Caki2 (cell line): ENCODE measurements at regions not wholly inside any gene's neighbourhood (a gene's known extent, or its start where the extent isn't known, plus 50 kb on each side); places are given as distances from the start of the nearest gene placed in this dataset.
"Not testable (repeated sequence)": the region's sequence is repeated elsewhere in the genome, so short reads cannot be mapped to it uniquely, and the experiment has no call there.

Experiments used
- DNase-seq: peaks from one replicate; pipeline ENCODE4 v3.0.0-alpha.2; 2015; ENCODE audit warnings: low read depth
- in situ Hi-C: cut with HindIII; loops from 2 replicates; pipeline ENCODE4 v1.10.0; 2016; ENCODE audit warnings: low sequenced_read_pairs, low pct_unique_long_range_greater_than_20kb, mixed read lengths

- in situ Hi-C loops, result no loop called here
- DNase-seq, result no peak
Measured at GRCh38 chr14:58979325-58979724, 209.1 kb upstream of the DAAM1 start.

- in situ Hi-C loops, result no loop called here
- DNase-seq, result no peak
Measured at GRCh38 chr14:58981840-58982239, 206.6 kb upstream of the DAAM1 start.

DNA sequence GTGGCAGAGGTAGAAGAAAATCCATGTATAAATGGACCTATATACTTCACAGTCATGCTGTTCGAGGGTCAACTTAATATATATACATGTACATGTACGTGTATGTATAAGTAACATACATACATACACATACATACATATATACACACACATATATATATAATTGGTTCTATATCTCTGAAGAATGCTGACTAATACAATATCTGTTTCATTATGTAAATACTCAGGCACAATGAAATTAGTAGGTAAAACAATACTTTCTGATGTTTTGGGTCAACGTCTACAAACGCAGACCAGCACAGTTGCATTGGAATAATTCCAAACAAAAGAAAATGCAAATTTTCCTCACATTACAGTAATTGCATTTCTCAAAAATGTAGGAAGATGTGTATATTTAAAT is 202.7 kb upstream of the DAAM1 start:
- in situ Hi-C loops, result no loop called here
- DNase-seq, result no peak

- DNase-seq, result no peak
- in situ Hi-C loops, result no loop called here
Measured at GRCh38 chr14:58987591-58987990, 200.9 kb upstream of the DAAM1 start.

DNA sequence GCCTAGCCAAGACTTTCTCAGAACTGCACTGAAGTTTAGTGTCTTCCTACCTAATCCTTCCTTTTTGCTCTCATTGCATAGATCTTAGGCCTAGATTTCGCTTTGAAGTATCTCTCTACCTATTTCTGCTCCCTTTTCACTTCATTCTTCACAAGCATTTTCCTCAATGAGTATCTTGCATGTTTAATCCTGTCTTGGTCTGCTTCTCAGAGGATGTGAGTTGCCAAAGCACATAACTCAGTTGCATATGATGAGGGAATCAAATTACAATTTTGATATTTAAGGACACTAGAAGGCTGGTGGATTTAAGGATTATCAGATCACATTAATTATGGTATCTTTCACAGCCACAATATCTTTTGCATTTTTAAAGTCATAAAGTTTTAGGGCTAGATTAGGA is 195.5 kb upstream of the DAAM1 start:
- DNase-seq, result no peak
- in situ Hi-C loops, result no loop called here

GRCh38 chr14:58994130-58994529 is 194.3 kb upstream of the DAAM1 start:
- in situ Hi-C loops, result no loop called here
- DNase-seq, result no peak

DNA sequence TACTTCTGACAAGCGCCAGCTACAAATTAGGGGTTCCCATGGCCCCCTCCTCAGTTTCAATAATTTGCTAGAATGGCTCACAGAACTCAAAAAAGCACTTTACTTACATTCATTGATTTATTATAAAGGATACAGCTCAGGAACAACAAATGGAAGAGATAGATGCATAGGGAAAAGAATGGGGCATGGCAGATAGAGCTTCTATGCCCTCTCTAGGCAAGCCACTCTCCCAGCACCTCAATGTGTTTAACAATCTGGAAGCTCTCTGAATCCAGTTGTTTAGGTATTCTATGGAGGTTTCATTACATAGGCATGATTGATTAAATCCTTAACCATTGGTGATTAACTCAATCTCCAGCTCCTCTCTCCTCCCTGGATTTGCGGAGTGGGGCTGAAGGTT is 184.5 kb upstream of the DAAM1 start:
- no peak for DNase-seq
- in situ Hi-C loops, result no loop called here

- in situ Hi-C loops, DNase-seq: not testable (repeated sequence)
Measured at GRCh38 chr14:59006179-59006578, 182.3 kb upstream of the DAAM1 start.

DNA sequence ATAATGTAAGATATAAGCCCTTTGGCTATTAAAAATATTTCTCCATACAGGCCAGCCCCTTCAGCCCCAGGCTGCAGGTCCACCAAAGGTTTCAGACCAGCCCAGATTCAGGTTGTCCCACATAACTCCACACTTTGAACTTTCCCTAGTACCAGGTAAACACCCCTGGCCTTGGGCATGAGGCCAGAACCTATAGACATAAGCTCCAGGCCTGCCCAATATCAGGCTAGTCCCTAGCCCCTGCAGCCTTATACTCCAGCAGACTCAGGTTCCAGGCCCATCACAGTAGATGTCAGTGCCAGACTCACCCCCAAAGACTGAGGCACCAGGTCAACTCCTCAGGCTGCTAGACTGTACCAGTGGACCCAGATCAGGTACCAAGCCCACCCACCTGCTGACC is 178.5 kb upstream of the DAAM1 start:
- in situ Hi-C loops, result no loop called here
- DNase-seq, result no peak

GRCh38 chr14:59013672-59014298 is 174.7 kb upstream of the DAAM1 start:
- in situ Hi-C loops, result no loop called here

DNA sequence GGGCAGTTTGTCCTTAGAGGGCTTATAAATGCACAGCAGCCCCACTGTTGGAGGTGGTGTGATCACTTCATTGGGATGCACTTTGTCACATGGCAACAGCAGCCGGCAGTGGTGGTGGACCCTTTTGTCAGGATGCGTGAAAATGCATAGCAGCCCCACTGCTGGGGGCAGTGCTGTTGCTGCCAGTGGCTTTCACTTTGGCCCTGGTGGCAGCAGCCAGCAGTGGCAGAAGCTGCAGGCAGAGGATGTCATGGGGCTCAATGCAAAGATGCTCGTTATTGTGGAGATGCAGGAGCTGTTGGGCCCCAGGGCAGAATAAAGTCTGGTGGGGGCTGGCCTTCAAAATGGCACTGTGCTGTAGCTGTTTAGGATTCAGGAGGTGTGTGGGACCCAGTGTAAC is 173.0 kb upstream of the DAAM1 start:
- in situ Hi-C loops, result no loop called here
- DNase-seq, result no peak

More at GRCh38 chr14:59013672-59014298, 174.7 kb upstream of the DAAM1 start:
- DNase-seq, result no peak

GRCh38 chr14:59017285-59017965 is 171.0 kb upstream of the DAAM1 start:
- DNase-seq, result no peak
- in situ Hi-C loops, result no loop called here

DNA sequence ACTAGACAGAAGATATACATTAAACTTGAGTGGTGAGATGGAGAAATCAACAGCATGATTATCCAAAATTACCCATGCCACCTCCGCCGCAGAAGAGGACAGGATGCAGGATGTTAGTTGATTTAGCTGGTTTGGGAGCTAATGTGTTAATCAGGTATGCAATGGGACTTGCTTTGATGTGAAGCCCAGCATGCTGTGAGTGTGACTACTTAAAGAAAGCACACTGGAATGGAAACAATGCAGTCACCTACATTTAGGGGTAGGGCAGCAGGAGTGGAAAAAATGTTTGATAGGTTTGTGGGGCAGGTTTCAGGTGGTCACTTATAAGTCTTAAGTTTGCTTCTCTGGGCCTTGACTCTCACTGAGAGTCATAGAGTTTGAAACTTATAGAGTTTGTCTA is 170.0 kb upstream of the DAAM1 start:
- DNase-seq, result no peak
- in situ Hi-C loops, result no loop called here

- no peak for DNase-seq
- in situ Hi-C loops, result no loop called here
Measured at GRCh38 chr14:59018978-59019377, 169.5 kb upstream of the DAAM1 start.

GRCh38 chr14:59020382-59020781 is 168.1 kb upstream of the DAAM1 start:
- in situ Hi-C loops, result no loop called here
- DNase-seq, result no peak

GRCh38 chr14:59022144-59022543 is 166.3 kb upstream of the DAAM1 start:
- DNase-seq, result no peak
- in situ Hi-C loops, result no loop called here

GRCh38 chr14:59026081-59026480 is 162.4 kb upstream of the DAAM1 start:
- DNase-seq, result no peak
- in situ Hi-C loops, result no loop called here

DNA sequence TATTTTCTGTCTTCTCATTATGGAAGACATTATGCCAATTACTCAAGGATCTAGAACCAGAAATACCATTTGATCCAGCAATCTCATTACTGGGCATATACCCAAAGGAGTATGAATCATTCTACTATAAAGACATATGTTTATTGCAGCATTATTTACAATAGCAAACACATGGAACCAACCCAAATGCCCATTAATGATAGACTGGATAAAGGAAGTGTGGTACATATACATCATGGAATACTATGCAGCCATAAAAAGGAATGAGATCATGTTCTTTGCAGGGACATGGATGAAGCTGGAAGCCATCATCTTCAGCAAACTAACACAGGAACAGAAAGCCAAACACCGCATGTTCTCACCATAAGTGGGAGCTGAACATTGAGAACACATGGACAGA is 161.8 kb upstream of the DAAM1 start:
- DNase-seq, in situ Hi-C loops: not testable (repeated sequence)

GRCh38 chr14:59028476-59029202 is 159.8 kb upstream of the DAAM1 start:
- peak; percentile 97 for DNase-seq
- in situ Hi-C loops, result no loop called here

DNA sequence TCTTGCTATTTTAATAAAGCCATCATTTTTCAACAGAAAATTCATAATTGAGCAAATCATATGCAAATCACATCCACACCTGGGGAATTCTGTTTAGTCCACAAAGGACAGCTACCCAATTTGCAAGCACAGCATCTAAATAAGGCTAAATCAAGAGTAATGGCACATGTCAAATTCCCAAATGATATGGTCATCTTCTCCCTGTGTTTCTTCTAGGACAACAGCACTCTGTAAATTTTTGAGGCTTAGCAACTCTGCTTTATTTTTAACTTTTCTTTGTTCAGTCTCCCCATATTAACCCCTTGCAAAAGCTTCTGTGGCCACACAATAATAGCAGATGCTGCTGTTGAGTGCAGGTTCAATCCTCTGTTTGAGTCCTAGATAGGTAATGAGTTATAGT is 155.6 kb upstream of the DAAM1 start:
- DNase-seq, result no peak
- in situ Hi-C loops, result no loop called here
